ENCODE measurements at regions not wholly inside any gene's neighbourhood (a gene's known extent, or its start where the extent isn't known, plus 50 kb on each side); places are given as distances from the start of the nearest gene placed in this dataset.

DNA sequence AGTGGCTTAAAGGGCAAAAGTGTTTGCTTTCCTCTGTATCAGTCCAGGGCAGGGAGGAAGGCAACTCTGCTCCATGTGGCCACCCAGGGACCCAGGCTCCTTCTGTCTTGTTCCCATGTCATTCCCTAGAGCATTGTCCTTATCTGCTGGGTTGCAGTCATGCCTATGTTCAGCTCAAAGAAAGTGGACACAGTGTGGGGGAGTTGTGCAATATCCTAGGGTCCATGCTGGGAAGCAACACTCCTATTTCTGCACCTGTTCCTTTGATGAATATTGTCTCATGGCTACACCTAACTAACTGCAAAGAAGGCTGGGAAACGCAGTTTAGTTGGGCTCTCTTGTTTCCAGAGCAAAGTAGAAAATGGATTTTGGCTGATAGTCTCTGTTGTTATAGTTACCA, 107.0 kb upstream of the OTUD4 start:
- Histone ChIP-seq H3K9me3 (ENCODE audit: control insufficient read depth, low read length) (no peaks in the 10 kb centered on the region), H3K36me3 (ENCODE audit: control insufficient read depth, insufficient read depth, low read length) (no peaks in the 10 kb centered on the region), H2AFZ (no peak overlapping the region), H3K4me2 (ENCODE audit: low read length) (no peak overlapping the region), H3K79me2 (no peaks in the 10 kb centered on the region), H3K27me3 (ENCODE audit: control insufficient read depth, insufficient read depth, low read length) (no peaks in the 10 kb centered on the region), H3K27ac (no peak overlapping the region), H3K9ac (no peak overlapping the region), H3K4me1 (no peaks in the 10 kb centered on the region), H3K4me3 (ENCODE audit: low read depth, low read length) (no peak overlapping the region)
- no peak for TF ChIP-seq CTCF (IDR thresholded peaks at IDR 0.05)

- Histone ChIP-seq H3K9ac (no peak overlapping the region), H3K27ac (no peak overlapping the region), H2AFZ (no peak overlapping the region), H3K36me3 (ENCODE audit: control insufficient read depth, insufficient read depth, low read length) (no peaks in the 10 kb centered on the region), H3K4me2 (ENCODE audit: low read length) (no peak overlapping the region), H3K4me1 (no peaks in the 10 kb centered on the region), H3K79me2 (no peaks in the 10 kb centered on the region), H3K4me3 (ENCODE audit: low read depth, low read length) (no peak overlapping the region), H3K27me3 (ENCODE audit: control insufficient read depth, insufficient read depth, low read length) (no peaks in the 10 kb centered on the region), H3K9me3 (ENCODE audit: control insufficient read depth, low read length) (no peaks in the 10 kb centered on the region)
- TF ChIP-seq CTCF (IDR thresholded peaks at IDR 0.05): no peak
These were observed 105.5 kb upstream of the OTUD4 start for GRCh38 chr4:145285928-145286327.

DNA sequence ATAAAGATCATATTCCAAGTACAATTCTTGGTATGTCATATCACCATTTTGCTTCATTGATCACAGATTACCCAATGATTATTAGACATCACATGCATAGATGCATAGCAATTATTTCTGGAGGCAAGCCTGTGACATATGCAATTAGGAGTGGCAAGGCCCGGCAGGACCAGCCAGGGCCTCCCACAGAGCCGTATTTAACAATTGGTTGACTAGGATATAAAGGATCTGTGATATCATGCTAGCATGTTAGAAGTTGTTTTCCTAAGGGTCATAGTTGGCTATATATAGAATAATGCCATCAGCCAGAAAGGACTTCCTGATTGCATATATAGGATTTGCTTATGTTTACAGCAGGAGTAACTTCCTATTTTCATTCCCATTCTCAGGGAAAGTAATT, 103.5 kb upstream of the OTUD4 start:
- Histone ChIP-seq H3K27ac (no peak overlapping the region), H3K79me2 (no peaks in the 10 kb centered on the region), H3K27me3 (ENCODE audit: control insufficient read depth, insufficient read depth, low read length) (no peaks in the 10 kb centered on the region), H3K4me2 (ENCODE audit: low read length) (no peak overlapping the region), H3K4me3 (ENCODE audit: low read depth, low read length) (no peak overlapping the region), H2AFZ (no peak overlapping the region), H3K9me3 (ENCODE audit: control insufficient read depth, low read length) (no peaks in the 10 kb centered on the region), H3K4me1 (no peaks in the 10 kb centered on the region), H3K9ac (no peak overlapping the region), H3K36me3 (ENCODE audit: control insufficient read depth, insufficient read depth, low read length) (peaks cover 2% of the 10 kb centered on the region)
- TF ChIP-seq CTCF (IDR thresholded peaks at IDR 0.05): no peak

DNA sequence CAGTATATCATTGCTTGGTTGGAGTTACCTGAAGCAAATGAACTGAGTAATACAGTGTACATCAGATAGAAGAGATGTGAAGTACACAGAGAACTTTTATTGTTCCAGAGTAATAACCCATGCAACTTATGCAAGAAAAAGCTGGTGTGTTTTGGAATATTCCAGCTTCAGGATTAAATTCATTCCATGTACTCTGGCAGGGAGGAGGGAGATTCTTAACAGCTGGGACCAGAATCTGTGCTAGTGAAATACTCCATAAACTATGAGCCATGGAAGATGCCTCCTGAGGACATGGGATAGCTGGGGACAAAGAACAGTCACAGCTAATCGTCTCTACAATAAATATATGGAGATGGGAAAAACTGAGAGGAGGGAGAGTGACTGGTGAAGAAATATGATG, 101.6 kb upstream of the OTUD4 start:
- no peak overlapping the region for H3K27ac ChIP-seq
- no peaks in the 10 kb centered on the region for H3K27me3 ChIP-seq (ENCODE audit: control insufficient read depth, insufficient read depth, low read length)
- no peak overlapping the region for H3K9ac ChIP-seq
- no peak overlapping the region for H3K4me3 ChIP-seq (ENCODE audit: low read depth, low read length)
- H3K79me2 ChIP-seq: no peaks in the 10 kb centered on the region
- peaks cover 2% of the 10 kb centered on the region for H3K36me3 ChIP-seq (ENCODE audit: control insufficient read depth, insufficient read depth, low read length)
- H3K9me3 ChIP-seq (ENCODE audit: control insufficient read depth, low read length): no peaks in the 10 kb centered on the region
- H3K4me2 ChIP-seq (ENCODE audit: low read length): no peak overlapping the region
- TF ChIP-seq CTCF (IDR thresholded peaks at IDR 0.05): no peak
- no peaks in the 10 kb centered on the region for H3K4me1 ChIP-seq
- no peak overlapping the region for H2AFZ ChIP-seq

GRCh38 chr4:145281224-145281623, 100.8 kb upstream of the OTUD4 start:
- no peak overlapping the region for H2AFZ ChIP-seq
- H3K79me2 ChIP-seq: no peaks in the 10 kb centered on the region
- no peaks in the 10 kb centered on the region for H3K9me3 ChIP-seq (ENCODE audit: control insufficient read depth, low read length)
- no peak overlapping the region for H3K4me2 ChIP-seq (ENCODE audit: low read length)
- TF ChIP-seq CTCF (IDR thresholded peaks at IDR 0.05): no peak
- peaks cover 2% of the 10 kb centered on the region for H3K36me3 ChIP-seq (ENCODE audit: control insufficient read depth, insufficient read depth, low read length)
- no peak overlapping the region for H3K4me3 ChIP-seq (ENCODE audit: low read depth, low read length)
- no peak overlapping the region for H3K27ac ChIP-seq
- no peak overlapping the region for H3K9ac ChIP-seq
- H3K27me3 ChIP-seq (ENCODE audit: control insufficient read depth, insufficient read depth, low read length): no peaks in the 10 kb centered on the region
- no peaks in the 10 kb centered on the region for H3K4me1 ChIP-seq
